Progenitor cell of endocrine pancreas (in vitro differentiated cells): ENCODE measurements at regions not wholly inside any gene's neighbourhood (a gene's known extent, or its start where the extent isn't known, plus 50 kb on each side); places are given as distances from the start of the nearest gene placed in this dataset.

ENCODE experiments used
- DNase-seq: peaks from one replicate; pipeline ENCODE4 v3.0.0; 2021; ENCODE audit warnings: low spot score; ENCODE audit not compliant: unreplicated experiment
- H3K27ac Mint-ChIP-seq: 2 replicates; pipeline ENCODE4 v1.8.0; 2021; ENCODE audit warnings: mild to moderate bottlenecking, moderate library complexity, mixed read lengths
- H3K27me3 Mint-ChIP-seq: 2 replicates; pipeline ENCODE4 v1.8.0; 2021; ENCODE audit warnings: mixed read lengths
- H3K36me3 Mint-ChIP-seq: 2 replicates; pipeline ENCODE4 v1.8.0; 2022; ENCODE audit warnings: mixed read lengths; ENCODE audit not compliant: insufficient read depth
- H3K4me1 Mint-ChIP-seq: 2 replicates; pipeline ENCODE4 v1.8.0; 2021; ENCODE audit warnings: low read depth, mixed read lengths
- H3K4me3 Mint-ChIP-seq: 2 replicates; pipeline ENCODE4 v1.8.0; 2021; ENCODE audit warnings: low read depth, mild to moderate bottlenecking, moderate library complexity, mixed read lengths
- H3K9me3 Mint-ChIP-seq: 2 replicates; pipeline ENCODE4 v1.8.0; 2021; ENCODE audit warnings: low read depth, mixed read lengths
- TF ChIP-seq, protein P1 (sequence below): fragments of 200-600 bp; sonication (generic); IDR thresholded peaks from one replicate; pipeline ENCODE4 v1.5.0; 2021; ENCODE audit warnings: antibody characterized with exemption, mild to moderate bottlenecking; ENCODE audit not compliant: unreplicated experiment

DNA sequence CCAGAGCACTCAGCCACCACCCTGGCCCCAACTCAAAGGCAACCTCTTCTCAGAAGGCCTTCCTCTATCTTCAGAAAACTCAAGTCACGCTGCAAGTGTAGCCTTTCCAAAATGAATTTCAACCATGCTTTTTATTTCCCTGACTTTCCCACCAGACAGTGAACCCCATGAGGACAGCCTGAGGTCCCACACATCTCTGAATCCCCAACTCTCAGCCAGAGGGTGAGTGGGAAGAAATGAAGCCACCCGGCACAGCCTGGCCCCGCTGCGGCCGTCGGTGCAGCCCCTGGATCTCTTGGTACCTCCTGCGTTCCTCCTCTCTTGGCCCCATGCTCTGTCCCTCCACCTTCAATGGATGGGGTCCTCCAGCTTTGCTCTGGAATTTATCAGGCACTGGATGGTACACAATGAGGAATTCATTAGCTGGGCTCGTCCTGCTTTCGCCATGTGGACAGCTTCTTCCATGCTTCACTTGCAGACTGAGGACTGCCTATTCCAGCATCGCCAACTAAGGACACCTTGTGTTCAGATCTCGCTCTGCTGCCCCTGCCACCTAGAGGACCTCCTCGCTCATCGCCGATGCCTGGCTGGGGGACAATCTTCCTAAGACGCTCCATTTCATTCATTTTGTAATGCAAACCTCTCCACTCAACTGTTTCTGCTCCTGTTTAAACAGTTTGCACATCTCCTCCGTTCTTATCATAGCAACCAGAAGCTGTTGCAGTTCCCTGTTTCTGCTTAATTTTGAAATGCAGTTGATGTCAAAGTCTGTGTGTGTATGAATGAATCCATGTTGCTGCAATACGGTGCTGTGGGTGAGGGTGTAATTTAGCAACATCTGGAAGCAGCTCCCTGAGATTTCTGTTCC is 672.1 kb downstream of the TBC1D22A start:
- Mint-ChIP-seq H3K27me3 (no peaks in the 10 kb centered on the region), H3K4me3 (no peak overlapping the region), H3K36me3 (peaks cover 2% of the 10 kb centered on the region), H3K27ac (no peak overlapping the region), H3K4me1 (no peaks in the 10 kb centered on the region), H3K9me3 (peaks cover 52% of the 10 kb centered on the region)
- no peak for DNase-seq
- TF ChIP-seq, protein P1, sequence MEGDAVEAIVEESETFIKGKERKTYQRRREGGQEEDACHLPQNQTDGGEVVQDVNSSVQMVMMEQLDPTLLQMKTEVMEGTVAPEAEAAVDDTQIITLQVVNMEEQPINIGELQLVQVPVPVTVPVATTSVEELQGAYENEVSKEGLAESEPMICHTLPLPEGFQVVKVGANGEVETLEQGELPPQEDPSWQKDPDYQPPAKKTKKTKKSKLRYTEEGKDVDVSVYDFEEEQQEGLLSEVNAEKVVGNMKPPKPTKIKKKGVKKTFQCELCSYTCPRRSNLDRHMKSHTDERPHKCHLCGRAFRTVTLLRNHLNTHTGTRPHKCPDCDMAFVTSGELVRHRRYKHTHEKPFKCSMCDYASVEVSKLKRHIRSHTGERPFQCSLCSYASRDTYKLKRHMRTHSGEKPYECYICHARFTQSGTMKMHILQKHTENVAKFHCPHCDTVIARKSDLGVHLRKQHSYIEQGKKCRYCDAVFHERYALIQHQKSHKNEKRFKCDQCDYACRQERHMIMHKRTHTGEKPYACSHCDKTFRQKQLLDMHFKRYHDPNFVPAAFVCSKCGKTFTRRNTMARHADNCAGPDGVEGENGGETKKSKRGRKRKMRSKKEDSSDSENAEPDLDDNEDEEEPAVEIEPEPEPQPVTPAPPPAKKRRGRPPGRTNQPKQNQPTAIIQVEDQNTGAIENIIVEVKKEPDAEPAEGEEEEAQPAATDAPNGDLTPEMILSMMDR, result no peak

DNA sequence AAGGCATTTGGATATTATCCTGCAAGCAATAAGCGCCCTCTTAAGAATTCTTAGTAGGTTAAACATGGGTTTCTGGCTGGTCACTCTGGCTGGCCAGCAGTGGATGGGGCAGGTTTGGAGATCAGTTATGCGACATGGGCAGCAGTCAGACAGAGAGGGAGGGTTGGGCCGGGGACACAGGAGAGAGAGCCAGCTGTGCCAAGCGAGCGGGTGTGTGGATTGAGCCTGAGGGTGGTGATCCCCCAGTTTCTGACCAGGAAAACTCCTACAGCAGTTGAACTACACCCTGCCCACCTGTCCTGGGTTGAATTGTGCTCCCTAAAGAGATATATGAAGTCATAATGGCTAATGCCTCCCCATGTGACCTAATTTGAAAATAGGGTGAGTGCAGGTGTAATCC is 671.2 kb downstream of the TBC1D22A start:
- Mint-ChIP-seq H3K9me3 (peaks cover 52% of the 10 kb centered on the region), H3K27me3 (no peaks in the 10 kb centered on the region), H3K4me3 (no peak overlapping the region), H3K4me1 (no peaks in the 10 kb centered on the region), H3K36me3 (peaks cover 4% of the 10 kb centered on the region), H3K27ac (no peak overlapping the region)
- TF ChIP-seq, protein P1, result no peak
- no peak for DNase-seq

DNA sequence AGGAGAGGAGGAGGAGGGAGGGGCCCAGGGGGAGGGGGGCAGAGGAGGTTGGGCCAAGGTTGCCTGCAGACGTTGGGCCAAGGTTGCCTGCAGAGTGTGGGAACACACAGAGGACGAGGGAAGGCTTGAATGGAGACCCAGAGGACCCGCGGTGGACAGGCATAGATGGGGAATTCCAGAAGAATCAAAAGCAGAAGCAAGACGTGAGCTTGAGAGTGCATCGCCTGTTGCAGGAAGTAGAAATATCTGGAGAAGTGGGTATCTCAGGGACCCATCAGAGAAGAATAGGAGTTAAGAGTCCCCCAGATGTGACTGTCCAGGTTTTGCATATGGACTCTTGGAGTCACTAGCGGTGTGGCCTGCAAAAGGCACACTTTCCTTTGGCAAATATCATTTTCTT is 670.2 kb downstream of the TBC1D22A start:
- Mint-ChIP-seq H3K27me3 (no peaks in the 10 kb centered on the region), H3K4me3 (no peak overlapping the region), H3K4me1 (no peaks in the 10 kb centered on the region), H3K27ac (no peak overlapping the region), H3K36me3 (peaks cover 4% of the 10 kb centered on the region), H3K9me3 (peaks cover 51% of the 10 kb centered on the region)
- DNase-seq, result no peak
- TF ChIP-seq, protein P1, result no peak

DNA sequence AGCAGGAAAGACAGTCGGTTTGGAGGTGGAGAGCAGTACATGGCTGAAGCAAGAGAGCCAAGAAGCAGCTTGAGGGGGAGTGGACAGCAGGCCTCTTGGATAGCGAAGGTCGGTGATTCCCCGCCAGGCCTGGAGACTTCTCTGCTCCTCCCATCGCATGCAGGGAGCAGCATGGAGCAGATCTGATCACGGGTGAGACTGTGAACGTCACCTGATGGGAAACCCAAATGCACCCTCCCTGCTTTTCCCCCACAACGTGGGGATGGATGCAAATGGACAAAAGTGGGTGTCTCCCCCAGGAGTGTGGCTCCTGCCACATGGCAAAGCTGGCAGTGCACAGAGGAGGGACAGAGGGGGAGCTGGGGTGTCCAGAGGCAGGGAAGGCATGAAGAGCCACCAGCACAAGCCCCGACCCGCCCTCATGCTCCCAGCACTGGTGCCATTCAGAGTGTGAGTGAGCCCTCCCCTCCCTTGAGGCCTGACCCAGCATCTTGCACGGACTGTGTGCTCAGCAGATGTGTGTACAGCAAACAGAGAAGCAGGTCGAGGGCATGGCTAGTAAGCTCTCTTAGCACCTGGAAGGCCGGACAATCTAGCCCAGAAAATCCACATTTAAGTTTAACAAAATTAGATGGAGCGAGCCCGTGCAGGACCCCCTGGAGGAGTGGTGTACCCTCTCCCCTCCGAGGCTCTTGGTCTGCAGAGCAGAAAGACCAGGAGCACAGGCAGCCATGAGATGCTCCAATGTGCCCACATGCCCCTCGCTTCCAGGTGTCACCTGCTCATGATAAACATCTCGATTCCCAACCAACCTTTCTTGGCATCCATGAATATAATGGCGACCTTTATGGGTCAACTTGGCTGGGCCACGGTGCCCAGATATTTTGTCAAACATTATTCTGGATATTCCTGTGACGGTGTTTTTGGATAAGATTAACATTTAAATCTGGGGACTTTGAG is 661.7 kb downstream of the TBC1D22A start:
- no peaks in the 10 kb centered on the region for H3K27me3 Mint-ChIP-seq
- H3K27ac Mint-ChIP-seq, result no peak overlapping the region
- TF ChIP-seq, protein P1, result no peak
- H3K9me3 Mint-ChIP-seq, result peaks cover 61% of the 10 kb centered on the region
- peaks cover 6% of the 10 kb centered on the region for H3K36me3 Mint-ChIP-seq
- H3K4me3 Mint-ChIP-seq, result no peak overlapping the region
- no peaks in the 10 kb centered on the region for H3K4me1 Mint-ChIP-seq
- no peak for DNase-seq

DNA sequence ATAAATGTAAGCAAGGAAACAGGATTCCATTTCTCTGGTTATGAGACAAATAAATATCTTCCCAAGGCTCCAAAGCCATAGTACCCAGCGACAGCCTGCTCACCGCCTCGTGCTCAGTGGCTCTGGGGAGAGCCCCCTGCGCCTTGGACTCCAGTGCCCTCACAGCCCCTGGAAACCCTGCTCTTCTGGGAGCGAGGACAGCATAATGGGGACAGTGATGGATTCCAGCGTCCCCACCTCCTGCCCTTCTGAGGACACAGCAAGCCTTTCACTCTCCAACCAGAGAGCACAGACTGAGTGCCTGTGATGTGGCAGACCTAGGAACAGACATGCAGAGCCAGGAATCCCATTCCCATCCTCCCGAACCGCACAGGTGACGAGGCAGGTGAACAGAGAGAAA is 660.8 kb downstream of the TBC1D22A start:
- TF ChIP-seq, protein P1, result no peak
- peaks cover 63% of the 10 kb centered on the region for H3K9me3 Mint-ChIP-seq
- H3K27me3 Mint-ChIP-seq, result no peaks in the 10 kb centered on the region
- no peak overlapping the region for H3K27ac Mint-ChIP-seq
- H3K4me3 Mint-ChIP-seq, result no peak overlapping the region
- peaks cover 6% of the 10 kb centered on the region for H3K36me3 Mint-ChIP-seq
- DNase-seq, result no peak
- H3K4me1 Mint-ChIP-seq, result no peaks in the 10 kb centered on the region
